Bronchial epithelial cell (primary cell): ENCODE measurements at regions not wholly inside any gene's neighbourhood (a gene's known extent, or its start where the extent isn't known, plus 50 kb on each side); places are given as distances from the start of the nearest gene placed in this dataset.
A peak's percentile ranks its signal among the peaks of the same experiment; 100 is the strongest.

Experiments
- DNase-seq: peaks from one replicate; pipeline ENCODE4 v3.0.0-alpha.2; 2010; ENCODE audit warnings: low read depth
- FAIRE-seq: peaks from 2 replicates; lab custom pipeline; 2011; peaks lifted over from hg19 to GRCh38; lab: Jason Lieb, UNC
- H3K27me3 ChIP-seq: 2 replicates; pipeline ENCODE4 v1.5.1; 2011; ENCODE audit warnings: low read length; ENCODE audit not compliant: control insufficient read depth, insufficient read depth
- H3K36me3 ChIP-seq: 2 replicates; pipeline ENCODE4 v1.5.1; 2011; ENCODE audit warnings: low read length; ENCODE audit not compliant: control insufficient read depth, insufficient read depth
- H3K4me3 ChIP-seq: 2 replicates; pipeline ENCODE4 v1.5.1; 2011; ENCODE audit warnings: mild to moderate bottlenecking, low read depth, low read length, control low read depth
- CTCF ChIP-seq: IDR thresholded peaks from 2 replicates; pipeline ENCODE4 v1.5.1; 2011; ENCODE audit warnings: mild to moderate bottlenecking, moderate library complexity, low read length, control low read depth, inconsistent platforms; ENCODE audit not compliant: insufficient read depth, severe bottlenecking

DNA sequence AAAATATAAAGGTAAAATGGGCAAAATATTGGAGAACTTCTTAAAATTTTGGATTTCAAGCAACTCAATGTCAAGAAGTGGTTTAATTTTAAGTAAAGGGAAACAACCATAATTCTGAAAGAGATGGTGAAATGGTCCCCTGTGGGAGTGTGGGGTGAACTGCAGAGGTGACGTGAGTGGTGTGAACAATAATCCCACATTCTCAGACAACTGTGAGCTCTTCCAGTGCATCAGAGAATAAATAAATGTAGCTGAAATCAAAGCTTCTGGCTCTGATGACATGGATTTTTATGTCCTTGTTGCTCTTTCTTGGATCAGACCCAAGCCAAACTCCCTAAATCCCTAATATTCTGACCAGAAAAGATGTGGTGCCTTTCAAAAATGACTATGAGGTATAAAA is 672.7 kb downstream of the ZEB2 start:
- Histone ChIP-seq H3K27me3 (no peaks in the 10 kb centered on the region), H3K36me3 (no peaks in the 10 kb centered on the region), H3K4me3 (no peak overlapping the region)
- no peak for DNase-seq
- FAIRE-seq, result no peak
- no peak for TF ChIP-seq CTCF

GRCh38 chr2:143844986-143845385 is 674.9 kb downstream of the ZEB2 start:
- TF ChIP-seq CTCF, result no peak
- FAIRE-seq (peak; percentile 7), DNase-seq (no peak)
- Histone ChIP-seq H3K27me3 (no peaks in the 10 kb centered on the region), H3K4me3 (no peak overlapping the region), H3K36me3 (no peaks in the 10 kb centered on the region)

- Histone ChIP-seq H3K4me3 (no peak overlapping the region), H3K36me3 (no peaks in the 10 kb centered on the region), H3K27me3 (no peaks in the 10 kb centered on the region)
- DNase-seq (no peak), FAIRE-seq (no peak)
- no peak for TF ChIP-seq CTCF
Observed at GRCh38 chr2:143843686-143844085, 676.2 kb downstream of the ZEB2 start.

DNA sequence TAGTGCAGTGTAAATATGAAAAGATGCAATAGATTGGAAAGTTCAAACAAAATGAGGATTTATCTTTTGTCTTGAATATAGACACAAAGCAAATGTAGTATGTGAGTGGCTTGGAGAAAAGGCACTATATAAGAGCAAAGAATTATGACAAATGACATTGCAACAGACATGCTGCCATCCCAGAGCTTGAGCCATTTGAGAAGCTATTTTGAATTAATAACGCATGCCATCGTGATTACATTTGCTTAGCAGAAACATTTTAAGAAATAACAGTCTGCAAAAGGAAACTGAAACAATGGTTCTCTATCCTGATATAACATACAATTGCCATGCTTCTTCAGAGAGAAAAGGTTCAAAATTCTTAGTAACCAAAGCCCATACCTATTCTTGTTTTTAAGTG is 677.1 kb downstream of the ZEB2 start:
- no peaks in the 10 kb centered on the region for H3K27me3 ChIP-seq
- DNase-seq, result no peak
- TF ChIP-seq CTCF, result no peak
- no peaks in the 10 kb centered on the region for H3K36me3 ChIP-seq
- no peak for FAIRE-seq
- H3K4me3 ChIP-seq, result no peak overlapping the region

DNA sequence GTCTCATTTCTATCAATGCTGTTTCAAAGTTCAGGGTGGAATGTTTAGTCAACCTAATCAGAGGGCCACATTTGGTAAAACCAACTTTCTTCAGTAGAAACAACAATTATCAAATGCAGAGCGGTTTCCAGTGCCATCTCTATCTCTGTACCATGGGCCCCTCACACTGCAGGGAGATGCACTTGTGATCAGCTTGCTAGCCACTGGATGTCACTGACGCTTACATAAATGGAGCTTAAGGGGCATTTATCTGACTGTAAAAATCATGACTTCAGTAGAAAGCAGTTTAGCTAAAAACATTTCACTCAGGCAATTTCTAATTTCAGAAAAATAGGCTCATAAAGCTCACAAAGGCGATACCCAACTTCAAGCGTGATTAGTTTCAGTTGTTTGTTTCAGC is 678.0 kb downstream of the ZEB2 start:
- DNase-seq (no peak), FAIRE-seq (no peak)
- Histone ChIP-seq H3K27me3 (no peaks in the 10 kb centered on the region), H3K4me3 (no peak overlapping the region), H3K36me3 (no peaks in the 10 kb centered on the region)
- no peak for TF ChIP-seq CTCF

DNA sequence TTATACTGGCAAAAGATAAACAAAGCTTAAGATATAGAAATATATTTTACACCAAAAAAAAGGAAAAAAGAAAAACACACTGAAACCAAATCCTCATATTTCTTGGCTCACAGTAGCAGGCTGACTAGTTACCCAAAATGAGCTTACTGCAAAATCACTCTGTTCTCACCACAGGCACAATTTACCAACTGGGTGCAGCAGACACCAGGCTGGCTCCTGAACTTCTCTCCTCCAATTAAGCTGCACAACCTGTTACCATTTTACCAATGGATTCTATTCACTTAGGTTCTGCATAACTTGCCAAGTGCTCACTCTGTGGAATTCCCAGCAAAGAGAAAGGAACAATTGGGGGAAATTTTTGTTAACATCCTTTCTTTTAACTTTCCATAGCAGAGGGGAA is 679.3 kb downstream of the ZEB2 start:
- no peak overlapping the region for H3K4me3 ChIP-seq
- no peaks in the 10 kb centered on the region for H3K27me3 ChIP-seq
- no peak for DNase-seq
- no peak for FAIRE-seq
- TF ChIP-seq CTCF, result no peak
- no peaks in the 10 kb centered on the region for H3K36me3 ChIP-seq
